H1 (cell line): ENCODE measurements at regions not wholly inside any gene's neighbourhood (a gene's known extent, or its start where the extent isn't known, plus 50 kb on each side); places are given as distances from the start of the nearest gene placed in this dataset.
A peak's percentile ranks its signal among the peaks of the same experiment; 100 is the strongest.

Experiments
- CTCF ChIA-PET: fragments of 300-600 bp; sonication (Branson Sonifier 250); formaldehyde crosslinking; loops from one replicate; lab custom pipeline; 2021; ENCODE audit not compliant: partially characterized antibody; lab: Charles Lee
- POLR2A ChIA-PET: fragments of 300-600 bp; sonication (Branson Sonifier 250); formaldehyde crosslinking; loops from one replicate; lab custom pipeline; 2021; ENCODE audit warnings: inconsistent platforms; ENCODE audit not compliant: partially characterized antibody; lab: Charles Lee
- DNase-seq, 2 experiments: peaks; one replicate each; pipeline versions ENCODE4 v3.0.0 to v3.0.0-alpha.2; 2010 to 2022; ENCODE audit warnings: low spot score in 2 of 2, low read depth in 1 of 2, mixed read lengths in 1 of 2
- FAIRE-seq: peaks from 2 replicates; lab custom pipeline; 2011; peaks lifted over from hg19 to GRCh38; lab: Jason Lieb, UNC
- H2AFZ ChIP-seq: 2 replicates; pipeline ENCODE4 v1.8.1; 2012; ENCODE audit warnings: low read length, inconsistent platforms
- H2AK5ac ChIP-seq: 2 replicates; pipeline ENCODE4 v1.6.1; 2013; ENCODE audit warnings: low read depth, low read length
- H2BK120ac ChIP-seq: replicated peaks from 2 replicates; pipeline ENCODE3; 2013; ENCODE audit warnings: low read depth, low read length, inconsistent platforms
- H2BK12ac ChIP-seq: 2 replicates; pipeline ENCODE4 v1.6.1; 2013; ENCODE audit warnings: low read depth, low read length
- H2BK15ac ChIP-seq: 2 replicates; pipeline ENCODE4 v1.6.1; 2013; ENCODE audit warnings: low read length
- H2BK20ac ChIP-seq: 2 replicates; pipeline ENCODE4 v1.6.1; 2013; ENCODE audit warnings: low read length
- H2BK5ac ChIP-seq: 2 replicates; pipeline ENCODE4 v1.6.1; 2013; ENCODE audit warnings: low read depth, low read length
- H3K14ac ChIP-seq: 2 replicates; pipeline ENCODE4 v1.6.1; 2013; ENCODE audit warnings: inconsistent platforms; ENCODE audit not compliant: insufficient read length
- H3K18ac ChIP-seq: 2 replicates; pipeline ENCODE4 v1.6.1; 2013; ENCODE audit warnings: low read length; ENCODE audit errors: extremely low read depth
- H3K23ac ChIP-seq: 2 replicates; pipeline ENCODE4 v1.6.1; 2013; ENCODE audit warnings: inconsistent platforms; ENCODE audit not compliant: insufficient read length
- H3K23me2 ChIP-seq: 2 replicates; pipeline ENCODE4 v1.6.1; 2013; ENCODE audit warnings: low read depth, low read length
- H3K27ac ChIP-seq: 2 replicates; pipeline ENCODE4 v1.6.1; 2011; ENCODE audit warnings: low read depth, low read length, inconsistent platforms
- H3K27me3 ChIP-seq, 4 experiments: replicated peaks in 1 of 4; 1 replicate in 1 of 4; 2 replicates in 3 of 4; pipeline versions ENCODE4 v1.6.1 to v1.8.1; 2011 to 2013; ENCODE audit warnings: low read length in 3 of 4, mild to moderate bottlenecking in 3 of 4, inconsistent platforms in 2 of 4, mixed read lengths in 2 of 4, moderate library complexity in 1 of 4; ENCODE audit not compliant: control insufficient read depth in 3 of 4, insufficient read depth in 3 of 4; ENCODE audit errors: extremely low read depth in 1 of 4
- H3K36me3 ChIP-seq, 4 experiments: 2 replicates each; pipeline versions ENCODE4 v1.6.1 to v1.8.1; 2011 to 2013; ENCODE audit warnings: mild to moderate bottlenecking in 4 of 4, low read length in 3 of 4, moderate library complexity in 2 of 4, control low read depth in 1 of 4, inconsistent platforms in 1 of 4; ENCODE audit not compliant: insufficient read depth in 4 of 4, control insufficient read depth in 2 of 4
- H3K4ac ChIP-seq: replicated peaks from 2 replicates; pipeline ENCODE3; 2013; ENCODE audit warnings: low read length, low read depth, mixed read lengths, inconsistent platforms; ENCODE audit not compliant: insufficient read length
- H3K4me1 ChIP-seq, 4 experiments: replicated peaks in 1 of 4; 1 replicate in 1 of 4; 2 replicates in 3 of 4; pipeline versions ENCODE4 v1.6.1 to v1.8.1; 2011 to 2013; ENCODE audit warnings: low read length in 3 of 4, inconsistent platforms in 2 of 4, mixed read lengths in 1 of 4; ENCODE audit not compliant: insufficient read depth in 4 of 4, control insufficient read depth in 3 of 4
- H3K4me2 ChIP-seq, 2 experiments: 2 replicates each; pipeline versions ENCODE4 v1.6.1 to v1.8.1; 2011 to 2013; ENCODE audit warnings: low read depth in 2 of 2, low read length in 2 of 2, control low read depth in 1 of 2, inconsistent platforms in 1 of 2, mild to moderate bottlenecking in 1 of 2; ENCODE audit not compliant: insufficient read depth in 1 of 2
- H3K4me3 ChIP-seq, 4 experiments: fragments of 200-600, 300-600 bp in 1 of 4; sonication (generic), shearing (Covaris generic), sonication (Bioruptor Twin) in 1 of 4; 2 replicates each; pipeline versions ENCODE4 v1.5.1 to v1.8.1; 2011 to 2016; ENCODE audit warnings: low read length in 4 of 4, low read depth in 3 of 4, control low read depth in 2 of 4, inconsistent platforms in 2 of 4, mild to moderate bottlenecking in 2 of 4, mixed read lengths in 1 of 4, moderate library complexity in 1 of 4; ENCODE audit not compliant: insufficient read depth in 2 of 4; ENCODE audit errors: extremely low read depth in 1 of 4
- H3K56ac ChIP-seq: replicated peaks from 2 replicates; pipeline ENCODE3; 2013; ENCODE audit warnings: low read depth, mild to moderate bottlenecking, mixed read lengths, low read length, inconsistent platforms; ENCODE audit not compliant: insufficient read length
- H3K79me1 ChIP-seq: 2 replicates; pipeline ENCODE4 v1.6.1; 2013; ENCODE audit warnings: low read depth, low read length, control low read depth
- H3K79me2 ChIP-seq, 2 experiments: 2 replicates each; pipeline versions ENCODE4 v1.6.1 to v1.8.1; 2012 to 2013; ENCODE audit warnings: low read length in 2 of 2, mild to moderate bottlenecking in 2 of 2, inconsistent platforms in 1 of 2; ENCODE audit not compliant: insufficient read depth in 2 of 2, control insufficient read depth in 1 of 2
- H3K9ac ChIP-seq, 4 experiments: replicated peaks in 1 of 4; 1 replicate in 1 of 4; 2 replicates in 3 of 4; pipeline versions ENCODE4 v1.6.1 to v1.8.1; 2011 to 2013; ENCODE audit warnings: low read depth in 3 of 4, low read length in 3 of 4, control low read depth in 2 of 4, mild to moderate bottlenecking in 2 of 4, moderate library complexity in 2 of 4, inconsistent platforms in 1 of 4; ENCODE audit errors: extremely low read depth in 1 of 4
- H3K9me3 ChIP-seq, 2 experiments: 2 replicates each; pipeline versions ENCODE4 v1.6.1 to v1.8.1; 2012 to 2013; ENCODE audit warnings: mild to moderate bottlenecking in 2 of 2, moderate library complexity in 2 of 2, control low read depth in 1 of 2, inconsistent platforms in 1 of 2, low read depth in 1 of 2, low read length in 1 of 2, mixed read lengths in 1 of 2; ENCODE audit not compliant: insufficient read depth in 2 of 2
- H4K20me1 ChIP-seq, 2 experiments: replicated peaks in 1 of 2; 2 replicates each; pipeline versions ENCODE3 to v1.8.1; 2011 to 2013; ENCODE audit warnings: inconsistent platforms in 2 of 2, low read length in 2 of 2, mild to moderate bottlenecking in 1 of 2; ENCODE audit not compliant: insufficient read depth in 2 of 2, control insufficient read depth in 1 of 2
- H4K5ac ChIP-seq: 2 replicates; pipeline ENCODE4 v1.6.1; 2013; ENCODE audit warnings: low read length, low read depth, mixed read lengths, inconsistent platforms; ENCODE audit not compliant: insufficient read length
- H4K8ac ChIP-seq: 2 replicates; pipeline ENCODE4 v1.8.0; 2013; ENCODE audit warnings: mild to moderate bottlenecking, moderate library complexity, low read length, inconsistent platforms; ENCODE audit not compliant: insufficient read depth; ENCODE audit errors: extremely low read depth
- H4K91ac ChIP-seq: replicated peaks from 2 replicates; pipeline ENCODE3; 2013; ENCODE audit warnings: low read length, mixed read lengths, inconsistent platforms; ENCODE audit not compliant: insufficient read length
- BCL11A ChIP-seq, 2 experiments: IDR thresholded peaks; one replicate each; pipeline ENCODE4 v1.6.1; 2011; ENCODE audit warnings: low read depth in 2 of 2, low read length in 2 of 2, mild to moderate bottlenecking in 2 of 2
- PHF8 ChIP-seq: fragments of 200-600 bp; sonication (generic); conservative IDR thresholded peaks from 2 replicates; pipeline ENCODE4 v1.7.1; 2012; ENCODE audit warnings: low read depth, mild to moderate bottlenecking, inconsistent platforms, low read length, moderate library complexity
- POU5F1 ChIP-seq: IDR thresholded peaks from 2 replicates; pipeline ENCODE4 v1.6.1; 2011; ENCODE audit warnings: low read depth, mild to moderate bottlenecking, low read length, moderate library complexity
- RAD21 ChIP-seq, 2 experiments: IDR thresholded peaks in 1 of 2; conservative IDR thresholded peaks in 1 of 2; 2 replicates each; pipeline ENCODE4 v1.6.1; 2011; ENCODE audit warnings: low read depth in 2 of 2, low read length in 2 of 2, improper control_type of control experiment in 1 of 2, inconsistent platforms in 1 of 2, mild to moderate bottlenecking in 1 of 2, moderate library complexity in 1 of 2
- RNF2 ChIP-seq: fragments of 200-900, 300-1000 bp; sonication (generic); IDR thresholded peaks from 2 replicates; pipeline ENCODE4 v1.7.1; 2016; ENCODE audit warnings: borderline replicate concordance, low read depth, mild to moderate bottlenecking, antibody characterized with exemption, low read length; ENCODE audit not compliant: poor library complexity, severe bottlenecking; ENCODE audit errors: missing control alignments
- SAP30 ChIP-seq: fragments of 300-600 bp; sonication (generic); IDR thresholded peaks from 2 replicates; pipeline ENCODE4 v1.7.1; 2012; ENCODE audit warnings: low read length, moderate library complexity, mild to moderate bottlenecking, inconsistent platforms; ENCODE audit not compliant: insufficient read depth, insufficient replicate concordance
- SIN3A ChIP-seq, 2 experiments: IDR thresholded peaks in 1 of 2; conservative IDR thresholded peaks in 1 of 2; 2 replicates each; pipeline ENCODE4 v1.6.1; 2011 to 2012; ENCODE audit warnings: low read length in 2 of 2, improper control_type of control experiment in 1 of 2, low read depth in 1 of 2, mild to moderate bottlenecking in 1 of 2
- SP1 ChIP-seq: IDR thresholded peaks from 2 replicates; pipeline ENCODE4 v1.6.1; 2011; ENCODE audit warnings: low read depth, low read length
- TAF7 ChIP-seq: optimal IDR thresholded peaks from 2 replicates; pipeline ENCODE3; 2011; ENCODE audit warnings: low read depth, mild to moderate bottlenecking, inconsistent platforms, low read length, moderate library complexity, borderline replicate concordance
- WGBS, 2 experiments: shearing (Covaris generic) in 1 of 2; methylation state at CpG; one replicate each; pipeline versions ENCODE4 v1.1.6 to v1.1.7; 2013 to 2015; ENCODE audit warnings: low lambda C conversion rate in 2 of 2, mixed read lengths in 2 of 2, inconsistent platforms in 1 of 2, low coverage in 1 of 2, missing lambda C conversion rate in 1 of 2; ENCODE audit not compliant: insufficient replicate concordance in 2 of 2, insufficient coverage in 1 of 2, insufficient read length in 1 of 2; ENCODE audit errors: extremely low coverage in 1 of 2, missing lambda C conversion rate in 1 of 2; 5-methylcytosine and 5-hydroxymethylcytosine counted together

GRCh38 chr2:212727751-212728150 is 189.1 kb upstream of the ERBB4 start:
- 0 out of 2 replicates have a peak overlapping the region, but pooled peaks have one; percentile 78 for H2AFZ ChIP-seq
- no peaks in the 10 kb centered on the region for H3K36me3 ChIP-seq
- H3K23ac ChIP-seq, result no peak overlapping the region
- peaks cover 0 to 4% (median 0%) of the 10 kb centered on the region in 4 experiments; a peak in 1 of 7 replicates for H3K4me1 ChIP-seq
- no peak overlapping the region for H2BK120ac ChIP-seq
- H3K56ac ChIP-seq, result no peak overlapping the region
- no peak overlapping the region for H4K91ac ChIP-seq
- H3K4ac ChIP-seq, result no peak overlapping the region
- TF ChIP-seq RNF2 (no peak), BCL11A (IDR thresholded peaks at IDR 0.05; ENCODE audit: low read depth in 2 of 2, low read length in 2 of 2) (no peak), SP1 (no peak), TAF7 (no peak), POU5F1 (no peak), RAD21 (IDR thresholded peaks at IDR 0.05 in 1 of 2, conservative IDR thresholded peaks at IDR 0.05 in 1 of 2; ENCODE audit: low read depth in 2 of 2, low read length in 2 of 2) (no peak), SAP30 (no peak), PHF8 (no peak), SIN3A (conservative IDR thresholded peaks at IDR 0.05 in 1 of 2, IDR thresholded peaks at IDR 0.05 in 1 of 2; ENCODE audit: low read depth in 1 of 2, low read length in 2 of 2) (no peak)
- H3K14ac ChIP-seq, result no peak overlapping the region
- no peak overlapping the region for H4K8ac ChIP-seq
- H3K79me1 ChIP-seq, result no peaks in the 10 kb centered on the region
- H3K4me2 ChIP-seq, result no peak overlapping the region
- ChIA-PET CTCF (interaction anchor here (1.6 kb wide), 1 partner anchor 49 kb away, joined by 4 read pairs; no protein-coding TSS in a partner anchor), POLR2A (no interaction called here)
- 98% methylated on average over 3 of the region's 3 CpGs; no CpG with 5 or more reads in 1 of the 2 experiments for WGBS, 2 experiments
- no peak overlapping the region for H3K4me3 ChIP-seq
- H3K9ac ChIP-seq, result no peak overlapping the region
- no peaks in the 10 kb centered on the region for H3K79me2 ChIP-seq
- no peak overlapping the region for H2BK15ac ChIP-seq
- H2AK5ac ChIP-seq, result no peak overlapping the region
- H3K23me2 ChIP-seq, result no peaks in the 10 kb centered on the region
- no peaks in the 10 kb centered on the region for H3K27me3 ChIP-seq
- H2BK5ac ChIP-seq, result no peak overlapping the region
- H3K18ac ChIP-seq, result no peak overlapping the region
- no peak for DNase-seq
- no peak overlapping the region for H2BK20ac ChIP-seq
- no peak overlapping the region for H2BK12ac ChIP-seq
- FAIRE-seq, result no peak
- no peaks in the 10 kb centered on the region for H4K20me1 ChIP-seq
- no peak overlapping the region for H3K27ac ChIP-seq
- H4K5ac ChIP-seq, result no peak overlapping the region
- no peaks in the 10 kb centered on the region for H3K9me3 ChIP-seq
